ENCODE measurements at regions not wholly inside any gene's neighbourhood (a gene's known extent, or its start where the extent isn't known, plus 50 kb on each side); places are given as distances from the start of the nearest gene placed in this dataset.

- no peaks in the 10 kb centered on the region for H3K36me3 ChIP-seq (ENCODE audit: insufficient read depth)
- no peak overlapping the region for H3K27ac ChIP-seq
- no peak overlapping the region for H3K4me3 ChIP-seq (IDR thresholded peaks at IDR 0.05; ENCODE audit: insufficient read depth, low read depth, low read length)
- H2AFZ ChIP-seq (ENCODE audit: low read depth), result no peak overlapping the region
- H4K20me1 ChIP-seq (ENCODE audit: insufficient read depth), result no peaks in the 10 kb centered on the region
- H3K9ac ChIP-seq, result no peak overlapping the region
- no peak overlapping the region for H3K4me2 ChIP-seq
- H3K27me3 ChIP-seq (ENCODE audit: insufficient read depth, low read depth), result no peaks in the 10 kb centered on the region
- H3K79me2 ChIP-seq (ENCODE audit: insufficient read depth, low read depth), result no peaks in the 10 kb centered on the region
- no peaks in the 10 kb centered on the region for H3K4me1 ChIP-seq (ENCODE audit: low read depth, poor library complexity, severe bottlenecking)
- no peak for TF ChIP-seq CTCF (conservative IDR thresholded peaks at IDR 0.05; ENCODE audit: low read depth, low read length)
Measured at GRCh38 chr14:45721472-45721871, 468.5 kb upstream of the MIS18BP1 start.

DNA sequence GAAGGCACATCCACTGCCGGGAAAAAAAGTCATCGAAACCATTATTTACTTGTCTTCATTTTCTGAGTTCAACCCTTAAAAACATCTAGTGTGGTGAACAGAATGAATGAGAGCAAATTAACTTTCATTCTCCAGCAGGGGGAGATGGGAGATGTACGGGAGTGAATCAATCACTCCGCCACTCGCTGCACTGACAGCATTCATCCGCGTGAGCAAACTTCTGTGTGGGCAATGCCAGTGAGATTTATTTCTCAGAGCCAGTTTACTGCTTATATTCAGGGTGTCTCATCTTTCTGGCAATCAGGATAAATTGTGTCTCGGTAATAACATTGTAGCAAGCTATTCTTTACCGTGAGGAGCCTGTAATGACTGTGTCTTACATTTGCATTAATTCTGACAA lies 463.6 kb upstream of the MIS18BP1 start:
- no peak overlapping the region for H3K27ac ChIP-seq
- no peak overlapping the region for H3K9ac ChIP-seq
- no peak for TF ChIP-seq CTCF (conservative IDR thresholded peaks at IDR 0.05; ENCODE audit: low read depth, low read length)
- H3K36me3 ChIP-seq (ENCODE audit: insufficient read depth), result no peaks in the 10 kb centered on the region
- no peak overlapping the region for H2AFZ ChIP-seq (ENCODE audit: low read depth)
- no peak overlapping the region for H3K4me2 ChIP-seq
- no peaks in the 10 kb centered on the region for H3K27me3 ChIP-seq (ENCODE audit: insufficient read depth, low read depth)
- H4K20me1 ChIP-seq (ENCODE audit: insufficient read depth), result no peaks in the 10 kb centered on the region
- no peaks in the 10 kb centered on the region for H3K4me1 ChIP-seq (ENCODE audit: low read depth, poor library complexity, severe bottlenecking)
- no peak overlapping the region for H3K4me3 ChIP-seq (IDR thresholded peaks at IDR 0.05; ENCODE audit: insufficient read depth, low read depth, low read length)
- H3K79me2 ChIP-seq (ENCODE audit: insufficient read depth, low read depth), result no peaks in the 10 kb centered on the region

DNA sequence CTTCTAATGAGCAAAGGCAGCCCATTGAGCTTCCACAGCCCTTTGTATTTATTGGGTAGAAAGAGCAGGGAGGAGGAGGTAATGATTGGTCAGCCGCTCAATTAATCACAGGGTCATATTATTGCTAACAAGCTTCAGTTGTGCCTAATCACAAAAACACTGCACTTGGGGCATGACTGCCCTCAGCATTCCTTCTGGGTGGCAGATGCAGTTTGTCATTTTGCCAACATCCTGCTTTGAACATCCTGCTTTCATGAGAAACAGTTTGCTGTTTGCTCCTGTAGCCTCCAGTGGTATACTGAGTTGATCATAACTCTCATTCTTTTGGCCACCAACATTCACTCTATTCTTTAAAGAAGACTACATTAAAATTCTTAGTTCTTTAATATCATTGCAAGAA lies 462.9 kb upstream of the MIS18BP1 start:
- Histone ChIP-seq H3K27me3 (ENCODE audit: insufficient read depth, low read depth) (no peaks in the 10 kb centered on the region), H3K4me1 (ENCODE audit: low read depth, poor library complexity, severe bottlenecking) (no peaks in the 10 kb centered on the region), H3K27ac (no peak overlapping the region), H2AFZ (ENCODE audit: low read depth) (no peak overlapping the region), H4K20me1 (ENCODE audit: insufficient read depth) (no peaks in the 10 kb centered on the region), H3K36me3 (ENCODE audit: insufficient read depth) (no peaks in the 10 kb centered on the region), H3K9ac (no peak overlapping the region), H3K79me2 (ENCODE audit: insufficient read depth, low read depth) (no peaks in the 10 kb centered on the region), H3K4me2 (no peak overlapping the region), H3K4me3 (IDR thresholded peaks at IDR 0.05; ENCODE audit: insufficient read depth, low read depth, low read length) (no peak overlapping the region)
- TF ChIP-seq CTCF (conservative IDR thresholded peaks at IDR 0.05; ENCODE audit: low read depth, low read length), result no peak

DNA sequence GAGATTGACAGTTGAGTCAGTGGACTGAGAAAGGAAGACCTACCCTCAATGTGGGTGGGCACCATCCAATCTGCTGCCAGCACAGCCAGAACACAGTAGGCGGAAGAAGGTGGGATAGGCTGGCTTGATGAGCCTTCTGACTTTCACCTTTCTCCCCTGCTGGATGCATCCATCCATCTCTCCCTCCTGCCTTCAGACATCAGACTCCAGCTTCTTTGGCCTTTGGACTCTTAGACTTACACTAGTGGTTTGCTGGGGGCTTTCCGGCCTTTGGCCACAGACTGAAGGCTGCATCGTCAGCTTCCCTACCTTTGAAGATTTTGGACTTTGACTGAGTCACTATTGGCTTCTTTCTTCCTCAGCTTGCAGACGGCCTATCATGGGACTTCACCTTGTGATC lies 456.5 kb upstream of the MIS18BP1 start:
- H3K4me3 ChIP-seq (IDR thresholded peaks at IDR 0.05; ENCODE audit: insufficient read depth, low read depth, low read length), result no peak overlapping the region
- TF ChIP-seq CTCF (conservative IDR thresholded peaks at IDR 0.05; ENCODE audit: low read depth, low read length), result no peak
- H4K20me1 ChIP-seq (ENCODE audit: insufficient read depth), result no peaks in the 10 kb centered on the region
- no peaks in the 10 kb centered on the region for H3K4me1 ChIP-seq (ENCODE audit: low read depth, poor library complexity, severe bottlenecking)
- no peaks in the 10 kb centered on the region for H3K79me2 ChIP-seq (ENCODE audit: insufficient read depth, low read depth)
- no peak overlapping the region for H3K27ac ChIP-seq
- no peak overlapping the region for H2AFZ ChIP-seq (ENCODE audit: low read depth)
- no peak overlapping the region for H3K9ac ChIP-seq
- H3K4me2 ChIP-seq, result no peak overlapping the region
- H3K27me3 ChIP-seq (ENCODE audit: insufficient read depth, low read depth), result no peaks in the 10 kb centered on the region
- no peaks in the 10 kb centered on the region for H3K36me3 ChIP-seq (ENCODE audit: insufficient read depth)
